HCT116 (cell line): ENCODE measurements at regions not wholly inside any gene's neighbourhood (a gene's known extent, or its start where the extent isn't known, plus 50 kb on each side); places are given as distances from the start of the nearest gene placed in this dataset.

Source experiments
- EZH2 ChIP-seq: fragments of 200-600 bp; sonication (generic); IDR thresholded peaks from 2 replicates; pipeline ENCODE4 v1.6.1; 2017; ENCODE audit warnings: antibody characterized with exemption, mixed run types
- FOSL1 ChIP-seq: IDR thresholded peaks from 2 replicates; pipeline ENCODE4 v1.6.1; 2012; ENCODE audit warnings: low read depth
- POLR2A ChIP-seq: IDR thresholded peaks from 2 replicates; pipeline ENCODE4 v1.7.0; 2011; ENCODE audit warnings: borderline replicate concordance; ENCODE audit not compliant: insufficient read depth, insufficient read length; ENCODE audit errors: extremely low read depth
- RAD21 ChIP-seq: IDR thresholded peaks from 2 replicates; pipeline ENCODE4 v1.6.1; 2012; ENCODE audit warnings: low read depth, mild to moderate bottlenecking
- TCF7L2 ChIP-seq: IDR thresholded peaks from 2 replicates; pipeline ENCODE4 v1.7.0; 2011; ENCODE audit warnings: borderline replicate concordance, inconsistent platforms; ENCODE audit not compliant: insufficient read depth, insufficient read length; ENCODE audit errors: extremely low read depth
- TF ChIP-seq, protein P1 (sequence below), 3 experiments: fragments of 200-600 bp in 1 of 3; sonication (generic) in 1 of 3; IDR thresholded peaks in 2 of 3; conservative IDR thresholded peaks in 1 of 3; 2 replicates each; pipeline ENCODE4 v1.5.1; 2012 to 2017; ENCODE audit warnings: low read depth in 2 of 3, low read length in 2 of 3, antibody characterized with exemption in 1 of 3, borderline replicate concordance in 1 of 3, control low read depth in 1 of 3, mild to moderate bottlenecking in 1 of 3, mixed read lengths in 1 of 3, mixed run types in 1 of 3, moderate library complexity in 1 of 3; ENCODE audit not compliant: insufficient read depth in 1 of 3
- TF ChIP-seq, protein P2 (sequence below): IDR thresholded peaks from 2 replicates; pipeline ENCODE4 v1.6.1; 2012; ENCODE audit warnings: low read depth

DNA sequence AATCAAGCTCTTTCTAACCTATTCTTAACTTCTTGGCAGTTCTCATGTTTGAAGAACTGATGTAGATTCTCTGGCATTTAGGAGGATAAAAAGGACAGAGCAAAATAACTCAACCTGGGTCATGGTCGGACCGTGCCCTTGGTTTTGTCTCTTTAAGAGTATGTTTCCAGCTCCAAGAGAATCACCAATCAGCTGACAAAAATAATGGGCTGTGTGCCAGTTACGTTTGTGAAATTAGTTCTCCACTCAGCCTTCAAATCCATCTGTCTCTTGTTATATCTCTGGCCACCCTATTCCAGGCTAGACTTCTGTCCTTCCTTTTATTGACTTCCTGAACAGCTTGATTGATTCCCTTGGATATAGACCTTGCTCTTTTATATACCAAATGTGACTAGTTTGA lies 225.7 kb downstream of the EPHA4 start:
- TF ChIP-seq, protein P1, sequence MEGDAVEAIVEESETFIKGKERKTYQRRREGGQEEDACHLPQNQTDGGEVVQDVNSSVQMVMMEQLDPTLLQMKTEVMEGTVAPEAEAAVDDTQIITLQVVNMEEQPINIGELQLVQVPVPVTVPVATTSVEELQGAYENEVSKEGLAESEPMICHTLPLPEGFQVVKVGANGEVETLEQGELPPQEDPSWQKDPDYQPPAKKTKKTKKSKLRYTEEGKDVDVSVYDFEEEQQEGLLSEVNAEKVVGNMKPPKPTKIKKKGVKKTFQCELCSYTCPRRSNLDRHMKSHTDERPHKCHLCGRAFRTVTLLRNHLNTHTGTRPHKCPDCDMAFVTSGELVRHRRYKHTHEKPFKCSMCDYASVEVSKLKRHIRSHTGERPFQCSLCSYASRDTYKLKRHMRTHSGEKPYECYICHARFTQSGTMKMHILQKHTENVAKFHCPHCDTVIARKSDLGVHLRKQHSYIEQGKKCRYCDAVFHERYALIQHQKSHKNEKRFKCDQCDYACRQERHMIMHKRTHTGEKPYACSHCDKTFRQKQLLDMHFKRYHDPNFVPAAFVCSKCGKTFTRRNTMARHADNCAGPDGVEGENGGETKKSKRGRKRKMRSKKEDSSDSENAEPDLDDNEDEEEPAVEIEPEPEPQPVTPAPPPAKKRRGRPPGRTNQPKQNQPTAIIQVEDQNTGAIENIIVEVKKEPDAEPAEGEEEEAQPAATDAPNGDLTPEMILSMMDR (IDR thresholded peaks at IDR 0.05 in 2 of 3, conservative IDR thresholded peaks at IDR 0.05 in 1 of 3; ENCODE audit: borderline replicate concordance in 1 of 3, insufficient read depth in 1 of 3, low read depth in 2 of 3, low read length in 2 of 3): no peak
- TF ChIP-seq POLR2A: no peak
- no peak for TF ChIP-seq TCF7L2
- no peak for TF ChIP-seq RAD21
- TF ChIP-seq FOSL1: no peak
- TF ChIP-seq EZH2: no peak
- TF ChIP-seq, protein P2, sequence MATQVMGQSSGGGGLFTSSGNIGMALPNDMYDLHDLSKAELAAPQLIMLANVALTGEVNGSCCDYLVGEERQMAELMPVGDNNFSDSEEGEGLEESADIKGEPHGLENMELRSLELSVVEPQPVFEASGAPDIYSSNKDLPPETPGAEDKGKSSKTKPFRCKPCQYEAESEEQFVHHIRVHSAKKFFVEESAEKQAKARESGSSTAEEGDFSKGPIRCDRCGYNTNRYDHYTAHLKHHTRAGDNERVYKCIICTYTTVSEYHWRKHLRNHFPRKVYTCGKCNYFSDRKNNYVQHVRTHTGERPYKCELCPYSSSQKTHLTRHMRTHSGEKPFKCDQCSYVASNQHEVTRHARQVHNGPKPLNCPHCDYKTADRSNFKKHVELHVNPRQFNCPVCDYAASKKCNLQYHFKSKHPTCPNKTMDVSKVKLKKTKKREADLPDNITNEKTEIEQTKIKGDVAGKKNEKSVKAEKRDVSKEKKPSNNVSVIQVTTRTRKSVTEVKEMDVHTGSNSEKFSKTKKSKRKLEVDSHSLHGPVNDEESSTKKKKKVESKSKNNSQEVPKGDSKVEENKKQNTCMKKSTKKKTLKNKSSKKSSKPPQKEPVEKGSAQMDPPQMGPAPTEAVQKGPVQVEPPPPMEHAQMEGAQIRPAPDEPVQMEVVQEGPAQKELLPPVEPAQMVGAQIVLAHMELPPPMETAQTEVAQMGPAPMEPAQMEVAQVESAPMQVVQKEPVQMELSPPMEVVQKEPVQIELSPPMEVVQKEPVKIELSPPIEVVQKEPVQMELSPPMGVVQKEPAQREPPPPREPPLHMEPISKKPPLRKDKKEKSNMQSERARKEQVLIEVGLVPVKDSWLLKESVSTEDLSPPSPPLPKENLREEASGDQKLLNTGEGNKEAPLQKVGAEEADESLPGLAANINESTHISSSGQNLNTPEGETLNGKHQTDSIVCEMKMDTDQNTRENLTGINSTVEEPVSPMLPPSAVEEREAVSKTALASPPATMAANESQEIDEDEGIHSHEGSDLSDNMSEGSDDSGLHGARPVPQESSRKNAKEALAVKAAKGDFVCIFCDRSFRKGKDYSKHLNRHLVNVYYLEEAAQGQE: no peak
